Body of pancreas (tissue), 4 donors: ENCODE measurements at regions not wholly inside any gene's neighbourhood (a gene's known extent, or its start where the extent isn't known, plus 50 kb on each side); places are given as distances from the start of the nearest gene placed in this dataset.

ENCODE experiments used
- CTCF ChIP-seq, 7 experiments: fragments of 450-650 bp in 4 of 7; fragments of 200-600 bp in 3 of 7; sonication (generic) in 3 of 7; IDR thresholded peaks; one replicate each; pipeline ENCODE4 v1.5.1; 2016 to 2019; ENCODE audit warnings: antibody characterized with exemption in 7 of 7
- POLR2A ChIP-seq, 3 donors: fragments of 450-650 bp; IDR thresholded peaks; one replicate each; pipeline ENCODE4 v1.6.1; 2016; ENCODE audit warnings: antibody characterized with exemption in 3 of 3, mild to moderate bottlenecking in 2 of 3

DNA sequence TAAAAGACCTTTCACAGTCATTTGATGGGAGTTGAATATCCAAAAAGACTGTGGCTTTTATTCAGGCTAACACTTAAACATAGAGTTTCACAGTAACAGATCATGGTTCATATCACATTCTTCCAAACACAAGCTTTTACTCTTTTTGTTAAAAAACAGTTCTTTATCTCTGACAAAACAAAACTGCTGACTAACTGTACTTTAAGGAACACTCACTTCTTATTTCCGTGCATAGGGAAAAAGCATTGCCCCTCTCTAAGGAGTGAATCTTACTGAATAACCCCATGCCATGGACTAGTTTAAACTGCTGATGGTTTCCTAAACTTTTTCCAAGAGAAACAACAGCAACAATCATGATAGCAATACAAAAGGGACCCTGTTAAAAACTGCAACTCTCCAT is 297.0 kb upstream of the INTU start:
- no peak for TF ChIP-seq CTCF (IDR thresholded peaks at IDR 0.05)
- no peak for TF ChIP-seq POLR2A (IDR thresholded peaks at IDR 0.05)
